Stimulated activated CD8-positive, alpha-beta memory T cell treated with anti-CD3 and anti-CD28 coated beads, Interleukin-15, amount 100 ng/mL, for 4 hours (primary cell): ENCODE measurements at regions not wholly inside any gene's neighbourhood (a gene's known extent, or its start where the extent isn't known, plus 50 kb on each side); places are given as distances from the start of the nearest gene placed in this dataset.
"Not testable (repeated sequence)": the region's sequence is repeated elsewhere in the genome, so short reads cannot be mapped to it uniquely, and the experiment has no call there.

Experiments
- DNase-seq, 2 donors: peaks; one replicate each; pipeline ENCODE4 v3.0.0-alpha.2; 2020; ENCODE audit warnings: low read depth in 2 of 2

GRCh38 chr22:49676783-49677494, 150.7 kb downstream of the BRD1 start:
- DNase-seq = no peak

GRCh38 chr22:49676230-49676629, 151.4 kb downstream of the BRD1 start:
- DNase-seq = no peak

- DNase-seq = no peak
Measured at GRCh38 chr22:49674479-49675050, 153.1 kb downstream of the BRD1 start.

- no peak for DNase-seq
Measured at GRCh38 chr22:49673048-49673447, 154.6 kb downstream of the BRD1 start.

GRCh38 chr22:49672014-49672516, 155.6 kb downstream of the BRD1 start:
- DNase-seq = no peak

GRCh38 chr22:49671331-49672013, 156.2 kb downstream of the BRD1 start:
- no peak for DNase-seq

- DNase-seq = no peak
Measured at GRCh38 chr22:49670456-49671330, 157.0 kb downstream of the BRD1 start.

GRCh38 chr22:49669969-49670455, 157.7 kb downstream of the BRD1 start:
- not testable (repeated sequence) for DNase-seq

- not testable (repeated sequence) for DNase-seq
Measured at GRCh38 chr22:49669427-49669968, 158.2 kb downstream of the BRD1 start.

- DNase-seq = no peak
Measured at GRCh38 chr22:49668402-49668801, 159.3 kb downstream of the BRD1 start.

- no peak for DNase-seq
Measured at GRCh38 chr22:49667236-49667635, 160.4 kb downstream of the BRD1 start.

GRCh38 chr22:49666146-49666809, 161.4 kb downstream of the BRD1 start:
- no peak for DNase-seq

- no peak for DNase-seq
Measured at GRCh38 chr22:49664891-49665290, 162.8 kb downstream of the BRD1 start.

- no peak for DNase-seq
Measured at GRCh38 chr22:49664371-49664881, 163.2 kb downstream of the BRD1 start.

- DNase-seq = no peak
Measured at GRCh38 chr22:49663823-49664222, 163.8 kb downstream of the BRD1 start.

GRCh38 chr22:49663311-49663711, 164.4 kb downstream of the BRD1 start:
- no peak for DNase-seq

GRCh38 chr22:49662681-49663080, 165.0 kb downstream of the BRD1 start:
- DNase-seq = no peak

GRCh38 chr22:49660794-49661781, 166.6 kb downstream of the BRD1 start:
- DNase-seq = no peak

GRCh38 chr22:49660321-49660720, 167.4 kb downstream of the BRD1 start:
- DNase-seq = no peak
